Loucy (cell line): ENCODE measurements at regions not wholly inside any gene's neighbourhood (a gene's known extent, or its start where the extent isn't known, plus 50 kb on each side); places are given as distances from the start of the nearest gene placed in this dataset.
"Not testable (repeated sequence)": the region's sequence is repeated elsewhere in the genome, so short reads cannot be mapped to it uniquely, and the experiment has no call there.

Experiments
- EZH2phosphoT487 ChIP-seq: fragments of 200-600 bp; IDR thresholded peaks from 2 replicates; pipeline ENCODE4 v1.6.1; 2018; ENCODE audit warnings: antibody characterized with exemption, mild to moderate bottlenecking, moderate library complexity, borderline replicate concordance
- TF ChIP-seq, protein P1 (sequence below): fragments of 200-600 bp; sonication (generic); conservative IDR thresholded peaks from 2 replicates; pipeline ENCODE4 v1.5.1; 2014; ENCODE audit warnings: mild to moderate bottlenecking, antibody characterized with exemption, low read length

DNA sequence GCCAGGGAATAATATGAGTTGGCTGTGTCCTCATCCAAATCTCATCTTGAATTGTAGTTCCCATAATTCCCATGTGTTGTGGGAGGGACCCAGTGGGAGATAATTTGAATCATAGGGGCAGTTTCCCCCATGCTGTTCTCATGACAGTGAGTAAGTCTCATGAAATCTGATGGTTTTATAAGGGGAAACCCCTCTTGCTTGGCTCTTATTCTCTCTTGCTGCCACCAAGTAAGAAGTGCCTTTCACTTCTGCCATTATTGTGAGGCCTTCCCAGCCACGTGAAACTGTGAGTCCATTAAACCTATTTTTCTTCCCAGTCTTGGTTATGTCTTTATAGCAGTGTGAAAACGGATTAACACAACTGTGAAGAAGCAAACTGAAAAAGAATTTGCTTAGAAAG lies 80.1 kb downstream of the CMAS start:
- TF ChIP-seq, protein P1, sequence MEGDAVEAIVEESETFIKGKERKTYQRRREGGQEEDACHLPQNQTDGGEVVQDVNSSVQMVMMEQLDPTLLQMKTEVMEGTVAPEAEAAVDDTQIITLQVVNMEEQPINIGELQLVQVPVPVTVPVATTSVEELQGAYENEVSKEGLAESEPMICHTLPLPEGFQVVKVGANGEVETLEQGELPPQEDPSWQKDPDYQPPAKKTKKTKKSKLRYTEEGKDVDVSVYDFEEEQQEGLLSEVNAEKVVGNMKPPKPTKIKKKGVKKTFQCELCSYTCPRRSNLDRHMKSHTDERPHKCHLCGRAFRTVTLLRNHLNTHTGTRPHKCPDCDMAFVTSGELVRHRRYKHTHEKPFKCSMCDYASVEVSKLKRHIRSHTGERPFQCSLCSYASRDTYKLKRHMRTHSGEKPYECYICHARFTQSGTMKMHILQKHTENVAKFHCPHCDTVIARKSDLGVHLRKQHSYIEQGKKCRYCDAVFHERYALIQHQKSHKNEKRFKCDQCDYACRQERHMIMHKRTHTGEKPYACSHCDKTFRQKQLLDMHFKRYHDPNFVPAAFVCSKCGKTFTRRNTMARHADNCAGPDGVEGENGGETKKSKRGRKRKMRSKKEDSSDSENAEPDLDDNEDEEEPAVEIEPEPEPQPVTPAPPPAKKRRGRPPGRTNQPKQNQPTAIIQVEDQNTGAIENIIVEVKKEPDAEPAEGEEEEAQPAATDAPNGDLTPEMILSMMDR = not testable (repeated sequence)
- TF ChIP-seq EZH2phosphoT487 = not testable (repeated sequence)
